ENCODE measurements at regions not wholly inside any gene's neighbourhood (a gene's known extent, or its start where the extent isn't known, plus 50 kb on each side); places are given as distances from the start of the nearest gene placed in this dataset.
A peak's percentile ranks its signal among the peaks of the same experiment; 100 is the strongest.

- no peaks in the 10 kb centered on the region for H3K36me3 Mint-ChIP-seq (ENCODE audit: low read depth)
- peaks cover 3% of the 10 kb centered on the region for H3K9me3 Mint-ChIP-seq
Measured at GRCh38 chr16:27123795-27124409, 57.2 kb downstream of the C16orf82 start.

GRCh38 chr16:27127308-27127707, 60.6 kb downstream of the C16orf82 start:
- Mint-ChIP-seq H3K9me3 (peaks cover 12% of the 10 kb centered on the region), H3K27ac (no peak overlapping the region), H3K4me1 (no peaks in the 10 kb centered on the region)

More at GRCh38 chr16:27123795-27124409, 57.2 kb downstream of the C16orf82 start:
- no peaks in the 10 kb centered on the region for H3K4me1 Mint-ChIP-seq
- ATAC-seq (replicated peaks) = peak; percentile 23
- H3K4me3 Mint-ChIP-seq = no peak overlapping the region
- no peak overlapping the region for H3K27ac Mint-ChIP-seq
- peaks cover 11% of the 10 kb centered on the region for H3K27me3 Mint-ChIP-seq

GRCh38 chr16:27129401-27129800, 62.7 kb downstream of the C16orf82 start:
- no peak for ATAC-seq (replicated peaks)
- peaks cover 7% of the 10 kb centered on the region for H3K27me3 Mint-ChIP-seq
- H3K27ac Mint-ChIP-seq = no peak overlapping the region
- H3K4me3 Mint-ChIP-seq = no peak overlapping the region
- peaks cover 12% of the 10 kb centered on the region for H3K9me3 Mint-ChIP-seq
- H3K4me1 Mint-ChIP-seq = no peaks in the 10 kb centered on the region
- no peaks in the 10 kb centered on the region for H3K36me3 Mint-ChIP-seq (ENCODE audit: low read depth)

More at GRCh38 chr16:27127308-27127707, 60.6 kb downstream of the C16orf82 start:
- Mint-ChIP-seq H3K36me3 (ENCODE audit: low read depth) (no peaks in the 10 kb centered on the region), H3K4me3 (no peak overlapping the region), H3K27me3 (peaks cover 7% of the 10 kb centered on the region)
- ATAC-seq (replicated peaks) = no peak

- H3K27me3 Mint-ChIP-seq = peaks cover 16% of the 10 kb centered on the region
- H3K9me3 Mint-ChIP-seq = peaks cover 7% of the 10 kb centered on the region
- H3K27ac Mint-ChIP-seq = no peak overlapping the region
- H3K4me3 Mint-ChIP-seq = no peak overlapping the region
- ATAC-seq (replicated peaks) = no peak
- no peaks in the 10 kb centered on the region for H3K36me3 Mint-ChIP-seq (ENCODE audit: low read depth)
- peaks cover 5% of the 10 kb centered on the region for H3K4me1 Mint-ChIP-seq
Measured at GRCh38 chr16:27138257-27138656, 65.1 kb upstream of the KDM8 start.

- Mint-ChIP-seq H3K27me3 (peaks cover 10% of the 10 kb centered on the region), H3K36me3 (ENCODE audit: low read depth) (no peaks in the 10 kb centered on the region), H3K4me1 (no peaks in the 10 kb centered on the region), H3K9me3 (no peaks in the 10 kb centered on the region), H3K4me3 (no peak overlapping the region), H3K27ac (no peak overlapping the region)
- ATAC-seq (replicated peaks) = no peak
Measured at GRCh38 chr16:27145630-27146029, 57.7 kb upstream of the KDM8 start.

- no peaks in the 10 kb centered on the region for H3K36me3 Mint-ChIP-seq (ENCODE audit: low read depth)
- H3K4me3 Mint-ChIP-seq = no peak overlapping the region
- no peaks in the 10 kb centered on the region for H3K9me3 Mint-ChIP-seq
- peak; percentile 82 for ATAC-seq (replicated peaks)
- H3K27me3 Mint-ChIP-seq = peaks cover 6% of the 10 kb centered on the region
- peaks cover 3% of the 10 kb centered on the region for H3K4me1 Mint-ChIP-seq
- H3K27ac Mint-ChIP-seq = peak overlapping the region; percentile 1
Measured at GRCh38 chr16:27149986-27150385, 53.3 kb upstream of the KDM8 start.

GRCh38 chr16:27152121-27152520, 51.2 kb upstream of the KDM8 start:
- H3K27me3 Mint-ChIP-seq = no peaks in the 10 kb centered on the region
- no peaks in the 10 kb centered on the region for H3K36me3 Mint-ChIP-seq (ENCODE audit: low read depth)
- no peak overlapping the region for H3K4me3 Mint-ChIP-seq
- peak; percentile 25 for ATAC-seq (replicated peaks)
- no peaks in the 10 kb centered on the region for H3K9me3 Mint-ChIP-seq
- peaks cover 6% of the 10 kb centered on the region for H3K4me1 Mint-ChIP-seq
- H3K27ac Mint-ChIP-seq = no peak overlapping the region

- H3K36me3 Mint-ChIP-seq (ENCODE audit: low read depth) = no peaks in the 10 kb centered on the region
- H3K27me3 Mint-ChIP-seq = no peaks in the 10 kb centered on the region
- no peak overlapping the region for H3K27ac Mint-ChIP-seq
- no peak overlapping the region for H3K4me3 Mint-ChIP-seq
- H3K4me1 Mint-ChIP-seq = peaks cover 6% of the 10 kb centered on the region
- H3K9me3 Mint-ChIP-seq = no peaks in the 10 kb centered on the region
- ATAC-seq (replicated peaks) = no peak
Measured at GRCh38 chr16:27152801-27153200, 50.5 kb upstream of the KDM8 start.
